ENCODE measurements at regions not wholly inside any gene's neighbourhood (a gene's known extent, or its start where the extent isn't known, plus 50 kb on each side); places are given as distances from the start of the nearest gene placed in this dataset.

DNA sequence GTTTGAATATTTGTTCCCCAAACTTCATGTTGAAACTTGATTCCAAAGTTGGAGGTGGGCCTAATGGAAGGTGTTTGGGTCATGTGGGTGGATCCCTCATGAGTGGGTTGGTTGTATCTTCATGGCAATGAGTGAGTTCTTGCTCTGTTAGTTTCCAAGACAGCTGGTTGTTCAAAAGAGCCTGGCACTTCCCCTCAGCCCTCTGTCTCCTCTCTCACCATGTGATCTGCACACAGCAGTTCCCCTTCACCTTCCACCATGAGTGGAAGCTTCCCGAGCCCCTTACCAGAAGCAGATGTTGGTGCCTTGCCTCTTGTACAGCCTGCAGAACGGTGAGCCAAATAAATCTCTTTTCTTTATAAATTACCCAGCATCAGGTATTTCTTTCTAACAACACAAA lies 327.1 kb upstream of the SLCO3A1 start:
- FAIRE-seq (no peak), DNase-seq (ENCODE audit: insufficient read length, low spot score) (no peak)
- no peak for TF ChIP-seq POLR2A (IDR thresholded peaks at IDR 0.05; ENCODE audit: low read depth, low read length)

DNA sequence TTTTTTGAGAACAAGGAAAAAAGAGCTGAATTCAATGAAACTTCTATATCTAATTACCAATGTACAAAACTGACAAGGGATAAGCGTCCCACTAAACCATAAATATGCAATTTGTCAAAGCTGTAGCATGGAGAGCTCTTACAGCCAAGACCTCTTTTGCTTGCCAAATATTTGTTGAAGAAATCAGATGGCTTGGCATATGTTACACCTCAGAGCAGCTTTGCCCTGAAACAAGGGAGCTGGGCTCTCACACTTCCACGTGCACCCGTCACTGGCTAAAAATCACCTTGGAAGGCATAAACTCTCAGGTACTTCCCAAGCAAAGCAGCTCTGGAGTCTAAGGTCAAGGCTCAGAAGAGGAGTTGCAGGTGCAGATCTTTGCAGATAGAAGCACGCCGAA lies 324.7 kb upstream of the SLCO3A1 start:
- DNase-seq (ENCODE audit: insufficient read length, low spot score) (no peak), FAIRE-seq (no peak)
- TF ChIP-seq POLR2A (IDR thresholded peaks at IDR 0.05; ENCODE audit: low read depth, low read length): no peak

DNA sequence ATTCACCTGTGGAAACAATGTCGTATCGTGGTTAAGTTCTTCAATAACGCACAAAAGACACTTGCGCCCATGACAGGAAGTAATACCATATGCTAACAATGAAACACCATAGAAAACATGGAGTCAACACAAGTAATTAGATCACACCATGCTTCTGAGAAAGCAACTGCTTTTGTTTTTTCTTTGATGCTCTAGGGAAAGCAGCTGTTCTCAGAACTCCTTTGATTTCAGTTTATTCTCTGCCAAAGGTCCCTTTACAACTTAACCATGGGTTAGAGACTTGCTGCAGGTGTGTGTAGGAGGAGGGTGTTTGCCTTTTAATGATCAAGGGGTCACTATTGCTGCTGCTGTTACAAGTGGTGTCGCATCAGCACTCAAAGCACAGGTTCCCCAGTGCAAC lies 324.0 kb upstream of the SLCO3A1 start:
- DNase-seq (ENCODE audit: insufficient read length, low spot score) (no peak), FAIRE-seq (no peak)
- TF ChIP-seq POLR2A (IDR thresholded peaks at IDR 0.05; ENCODE audit: low read depth, low read length): no peak

DNA sequence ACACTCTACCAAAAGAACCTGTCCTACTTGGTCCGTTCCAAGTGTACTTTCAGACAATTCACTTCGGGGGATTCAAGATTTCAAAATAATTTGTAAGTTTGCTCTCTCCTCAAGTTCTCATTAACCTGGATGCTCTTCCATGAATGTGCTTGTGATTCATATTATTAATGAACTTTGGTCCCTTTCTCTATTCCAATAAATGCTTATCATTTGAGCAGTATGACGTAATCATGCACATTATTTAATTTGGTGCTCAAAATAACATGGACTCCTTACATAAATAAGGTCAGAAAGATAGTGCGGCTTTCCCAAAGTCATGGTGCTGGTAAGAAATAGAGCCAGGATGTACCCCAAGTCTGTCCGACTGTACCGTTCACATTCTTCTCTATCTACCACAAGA lies 323.2 kb upstream of the SLCO3A1 start:
- TF ChIP-seq POLR2A (IDR thresholded peaks at IDR 0.05; ENCODE audit: low read depth, low read length): no peak
- FAIRE-seq (no peak), DNase-seq (ENCODE audit: insufficient read length, low spot score) (no peak)

DNA sequence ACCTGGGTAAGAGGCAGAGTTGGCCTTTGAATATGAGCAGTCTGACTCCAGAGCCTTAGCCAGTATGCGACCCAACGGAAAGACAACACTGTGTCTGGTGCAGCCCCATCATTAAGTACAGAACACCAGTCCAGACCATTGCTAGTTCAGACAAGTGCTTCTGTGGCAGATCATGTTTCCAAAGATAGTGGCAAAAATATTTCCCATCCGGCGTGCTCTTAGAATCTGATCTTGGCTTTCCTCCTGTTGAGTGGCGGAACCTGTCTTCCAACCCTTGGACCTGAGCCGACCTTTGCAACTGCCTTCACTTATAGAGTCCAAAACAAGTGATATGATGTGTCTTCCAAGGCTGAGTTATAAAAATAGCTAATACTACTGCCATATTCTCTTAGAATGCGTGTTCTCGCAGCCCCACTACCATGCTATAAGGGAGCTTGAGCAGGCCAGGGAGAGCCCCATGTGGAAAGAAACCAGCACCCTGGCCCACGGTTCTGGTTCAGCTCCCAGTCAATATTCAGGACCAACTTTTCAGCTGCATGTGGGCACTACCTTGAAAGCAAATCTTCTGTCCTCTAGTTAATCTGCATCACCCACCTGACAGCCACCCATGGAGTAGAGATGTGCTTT lies 322.4 kb upstream of the SLCO3A1 start:
- no peak for TF ChIP-seq POLR2A (IDR thresholded peaks at IDR 0.05; ENCODE audit: low read depth, low read length)
- DNase-seq (ENCODE audit: insufficient read length, low spot score): no peak
- FAIRE-seq: no peak

DNA sequence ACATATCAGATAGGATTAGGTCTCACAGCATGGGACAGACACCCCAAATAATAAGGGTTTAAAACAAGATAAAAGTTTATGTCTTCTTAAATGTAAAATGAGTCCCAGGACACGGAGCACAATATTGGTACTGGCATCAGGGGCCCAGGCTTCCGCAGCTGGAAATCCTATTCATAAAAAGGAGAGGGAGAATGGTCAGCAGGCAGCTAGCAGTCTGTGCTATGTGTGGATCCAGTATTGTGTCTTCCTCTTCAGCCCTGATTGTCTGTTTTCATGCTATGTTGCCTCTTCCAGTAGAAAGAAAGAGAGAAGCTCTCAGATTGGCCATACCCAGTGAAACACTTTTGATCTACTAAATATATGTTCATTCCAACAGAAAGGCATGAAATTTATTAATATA lies 319.3 kb upstream of the SLCO3A1 start:
- DNase-seq (ENCODE audit: insufficient read length, low spot score) (no peak), FAIRE-seq (no peak)
- no peak for TF ChIP-seq POLR2A (IDR thresholded peaks at IDR 0.05; ENCODE audit: low read depth, low read length)

DNA sequence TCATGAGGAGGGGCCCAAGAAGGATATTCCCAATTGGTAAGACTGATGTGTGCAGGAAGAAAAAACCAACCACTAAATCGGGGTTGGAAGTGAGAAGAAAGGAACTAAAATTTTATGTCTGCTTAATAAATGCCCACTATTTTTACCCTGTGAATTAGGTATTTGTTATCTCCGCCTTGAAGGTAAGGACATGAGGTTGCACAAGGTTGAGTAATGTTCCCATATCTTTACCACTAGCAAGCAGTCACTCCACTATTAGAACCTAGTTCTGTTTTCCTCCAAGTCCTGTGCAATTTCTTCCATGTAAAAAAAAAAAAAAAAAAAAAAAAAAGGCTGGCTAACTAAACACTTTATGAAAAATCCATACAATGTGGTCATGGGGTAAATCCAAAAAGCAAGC lies 318.5 kb upstream of the SLCO3A1 start:
- no peak for FAIRE-seq
- no peak for DNase-seq (ENCODE audit: insufficient read length, low spot score)
- no peak for TF ChIP-seq POLR2A (IDR thresholded peaks at IDR 0.05; ENCODE audit: low read depth, low read length)

DNA sequence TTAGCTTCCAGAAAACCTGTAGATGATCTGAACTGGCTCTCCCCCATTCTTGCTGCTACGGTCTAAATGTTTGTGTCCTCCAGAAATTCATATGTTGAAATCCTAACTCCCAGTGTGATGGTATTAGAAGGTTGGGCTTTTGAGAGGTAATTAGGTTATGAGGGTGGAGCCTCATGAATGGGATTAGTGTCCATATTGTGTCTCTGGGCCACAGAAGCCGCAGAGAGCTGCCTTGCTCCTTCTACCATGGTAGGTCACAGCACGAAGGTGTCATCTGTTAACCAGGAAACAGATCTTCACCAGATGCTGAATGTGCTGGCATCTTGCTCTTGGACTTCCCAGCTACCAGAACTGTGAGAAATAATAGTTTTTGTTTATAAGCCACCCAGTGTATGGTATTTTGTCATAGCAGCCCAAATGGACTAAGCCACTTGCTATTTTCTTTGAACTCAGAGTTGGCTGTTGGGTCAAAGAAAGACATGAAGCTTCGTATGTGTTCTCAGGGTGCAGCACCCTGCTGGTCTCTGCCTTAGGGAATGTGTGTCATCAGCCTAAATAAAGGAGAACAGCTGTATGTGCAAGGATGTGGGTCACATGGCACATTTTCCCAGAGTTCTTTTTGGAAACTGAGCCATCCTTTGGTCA lies 317.5 kb upstream of the SLCO3A1 start:
- DNase-seq (ENCODE audit: insufficient read length, low spot score): no peak
- no peak for TF ChIP-seq POLR2A (IDR thresholded peaks at IDR 0.05; ENCODE audit: low read depth, low read length)
- no peak for FAIRE-seq

DNA sequence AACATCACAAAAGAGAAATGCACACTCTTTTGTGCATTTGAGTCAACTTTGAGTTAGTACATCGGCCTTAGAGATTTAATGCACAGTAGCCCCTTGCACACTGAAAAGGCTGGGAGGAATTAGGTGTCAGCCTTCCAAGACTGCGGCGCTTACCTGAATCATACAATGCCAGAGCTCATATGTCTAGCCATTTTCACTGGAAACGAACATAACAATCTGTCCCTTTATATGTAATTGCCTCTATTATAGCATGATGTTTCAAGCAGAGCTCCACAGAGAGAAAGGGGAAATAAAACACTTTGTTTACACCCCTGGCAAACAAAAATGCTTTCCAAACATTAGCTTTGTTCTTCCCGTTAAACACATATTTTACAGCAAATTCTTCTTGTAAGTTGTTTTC lies 315.7 kb upstream of the SLCO3A1 start:
- TF ChIP-seq POLR2A (IDR thresholded peaks at IDR 0.05; ENCODE audit: low read depth, low read length): no peak
- FAIRE-seq (no peak), DNase-seq (ENCODE audit: insufficient read length, low spot score) (no peak)

DNA sequence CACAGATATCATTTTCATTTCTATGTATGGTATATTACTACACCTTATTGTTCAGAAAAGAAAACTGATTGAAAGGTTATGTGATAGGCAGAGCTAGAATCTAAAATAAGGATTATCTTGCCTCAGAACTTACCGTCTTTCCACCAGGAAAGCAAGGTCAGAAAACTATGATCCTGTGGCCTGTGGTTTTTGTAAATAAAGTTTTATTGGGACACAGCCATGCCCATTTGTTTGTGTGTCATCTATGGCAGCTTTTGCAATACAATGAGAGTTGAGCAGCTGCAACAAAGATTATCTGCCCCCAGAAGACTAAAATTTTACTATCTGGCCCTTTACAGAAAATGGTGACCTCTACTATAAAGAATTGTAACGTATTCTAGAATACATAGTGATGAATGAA lies 314.7 kb upstream of the SLCO3A1 start:
- DNase-seq (ENCODE audit: insufficient read length, low spot score): no peak
- TF ChIP-seq POLR2A (IDR thresholded peaks at IDR 0.05; ENCODE audit: low read depth, low read length): no peak
- no peak for FAIRE-seq

DNA sequence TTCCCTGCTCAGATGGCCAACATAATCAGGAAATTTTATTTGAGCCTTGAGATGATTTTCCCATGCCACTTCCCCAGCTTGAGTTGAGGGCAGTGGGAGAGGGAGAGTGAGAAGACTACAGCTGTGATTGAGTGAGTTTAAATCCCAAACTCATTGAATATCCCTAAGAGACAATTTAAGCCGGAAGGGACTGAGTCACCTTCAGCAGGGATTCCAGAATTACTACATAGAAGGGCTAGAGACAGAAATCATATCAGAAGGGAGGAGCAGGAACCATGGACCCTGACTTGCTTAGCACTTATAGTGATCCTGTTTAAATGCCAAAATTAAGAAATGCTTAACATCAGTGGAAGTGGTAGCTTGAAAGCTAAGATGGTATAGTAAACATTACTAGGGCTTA lies 312.2 kb upstream of the SLCO3A1 start:
- no peak for TF ChIP-seq POLR2A (IDR thresholded peaks at IDR 0.05; ENCODE audit: low read depth, low read length)
- no peak for FAIRE-seq
- DNase-seq (ENCODE audit: insufficient read length, low spot score): no peak

DNA sequence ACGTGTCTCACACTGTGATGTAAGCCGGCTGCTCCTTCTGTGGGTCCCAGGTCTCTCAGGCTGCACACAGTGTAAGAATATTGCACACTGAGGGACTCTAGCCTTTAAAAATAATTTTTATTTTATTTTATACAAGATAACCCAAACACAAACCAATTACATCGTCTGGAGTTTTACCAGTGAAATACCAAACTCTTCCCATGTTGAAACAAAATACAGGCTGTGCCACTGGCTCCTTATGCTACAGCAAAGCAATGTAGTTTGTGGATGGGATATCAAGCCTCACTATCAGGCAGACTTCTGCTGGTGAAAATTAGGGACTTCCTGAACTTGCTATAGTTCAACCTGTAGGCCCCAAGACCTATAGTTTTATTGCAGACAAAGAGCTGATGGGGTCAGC lies 311.3 kb upstream of the SLCO3A1 start:
- no peak for TF ChIP-seq POLR2A (IDR thresholded peaks at IDR 0.05; ENCODE audit: low read depth, low read length)
- FAIRE-seq (no peak), DNase-seq (ENCODE audit: insufficient read length, low spot score) (no peak)

DNA sequence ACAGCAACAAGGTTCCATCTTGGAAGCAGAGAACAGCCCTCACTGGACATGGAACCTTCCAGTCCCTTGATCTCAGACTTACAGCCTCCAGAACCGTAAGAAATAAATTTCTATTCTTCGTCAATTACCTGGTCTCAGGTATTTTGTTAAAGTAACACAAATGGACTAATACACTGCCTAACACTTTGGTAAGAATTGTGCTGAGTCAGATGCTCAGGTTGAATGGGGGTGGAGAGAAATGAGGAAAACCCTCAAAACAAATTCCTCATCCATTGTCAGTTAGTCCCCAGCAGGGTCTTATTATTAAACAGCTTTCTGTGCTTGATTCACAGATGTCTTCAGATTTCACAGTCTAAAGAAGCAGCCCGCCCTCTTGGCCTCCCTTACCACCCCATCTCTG lies 306.2 kb upstream of the SLCO3A1 start:
- TF ChIP-seq POLR2A (IDR thresholded peaks at IDR 0.05; ENCODE audit: low read depth, low read length): no peak
- FAIRE-seq: no peak
- no peak for DNase-seq (ENCODE audit: insufficient read length, low spot score)

DNA sequence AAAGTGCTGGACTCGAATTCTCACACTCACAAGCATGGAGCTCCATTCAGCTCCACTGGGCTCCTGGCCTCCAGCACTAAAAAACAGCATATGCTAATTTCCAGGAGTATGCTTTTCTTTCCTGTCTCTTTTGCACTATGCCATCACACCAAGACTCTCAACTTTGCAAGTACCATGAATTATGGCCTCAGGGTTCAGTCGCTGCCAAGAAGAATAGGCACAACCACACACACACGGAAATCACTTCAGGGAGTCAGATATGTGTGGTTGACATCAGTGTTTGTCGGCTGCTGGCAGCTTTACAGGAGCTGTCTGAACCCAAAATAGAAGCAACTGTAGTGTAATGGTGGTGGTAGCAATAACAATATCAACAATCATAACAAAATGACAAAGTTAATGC lies 305.0 kb upstream of the SLCO3A1 start:
- no peak for FAIRE-seq
- no peak for TF ChIP-seq POLR2A (IDR thresholded peaks at IDR 0.05; ENCODE audit: low read depth, low read length)
- no peak for DNase-seq (ENCODE audit: insufficient read length, low spot score)

DNA sequence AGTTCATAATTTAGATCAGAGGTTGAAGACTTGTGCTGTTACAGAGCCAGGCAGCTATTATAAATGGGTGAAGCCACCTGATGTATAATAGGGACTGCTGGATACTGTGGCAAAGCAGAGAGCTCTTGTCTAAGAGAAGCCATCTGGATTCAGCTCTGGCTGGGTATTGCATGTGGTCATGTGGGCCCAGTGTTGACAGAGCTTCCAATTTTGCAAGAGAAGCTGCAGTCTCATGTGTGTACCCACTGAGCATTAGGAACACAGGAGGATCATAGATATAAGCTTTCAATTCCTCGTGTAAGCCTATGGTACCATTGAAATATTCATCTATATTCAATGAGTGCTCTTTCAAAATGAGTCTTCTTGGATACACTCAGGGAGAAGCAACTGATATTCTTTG lies 303.9 kb upstream of the SLCO3A1 start:
- TF ChIP-seq POLR2A (IDR thresholded peaks at IDR 0.05; ENCODE audit: low read depth, low read length): no peak
- DNase-seq (ENCODE audit: insufficient read length, low spot score): no peak
- FAIRE-seq: no peak

DNA sequence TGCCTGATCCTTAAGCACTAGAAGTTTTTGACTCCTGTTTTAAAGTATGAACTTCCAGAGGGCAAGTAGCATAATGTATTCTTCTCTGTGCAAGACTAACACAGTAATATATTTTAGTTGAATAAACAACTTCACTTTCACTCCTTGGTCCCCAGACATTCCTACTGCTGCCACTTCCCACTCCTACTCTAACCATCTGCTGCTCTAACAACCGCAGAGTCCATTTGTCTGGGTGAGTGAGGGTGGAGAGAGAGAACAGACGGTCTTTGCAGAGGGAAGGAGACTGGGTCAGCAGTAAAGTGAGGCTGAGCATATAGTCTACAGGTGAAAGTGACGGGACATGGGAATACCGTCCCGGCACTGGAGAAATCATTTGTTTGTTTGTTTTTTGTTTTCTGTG lies 301.0 kb upstream of the SLCO3A1 start:
- TF ChIP-seq POLR2A (IDR thresholded peaks at IDR 0.05; ENCODE audit: low read depth, low read length): no peak
- no peak for FAIRE-seq

More for the DNA sequence above, 301.0 kb upstream of the SLCO3A1 start:
- DNase-seq (ENCODE audit: insufficient read length, low spot score): no peak

Data from H54 (cell line).